DMS53 (cell line): ENCODE measurements at regions not wholly inside any gene's neighbourhood (a gene's known extent, or its start where the extent isn't known, plus 50 kb on each side); places are given as distances from the start of the nearest gene placed in this dataset.
"Not testable (repeated sequence)": the region's sequence is repeated elsewhere in the genome, so short reads cannot be mapped to it uniquely, and the experiment has no call there.

Source experiments
- DNase-seq: peaks from one replicate; lab custom pipeline; 2025; lab: John Stamatoyannopoulos, UW

- no peak for DNase-seq
These were observed 144.2 kb upstream of the RAPGEF2 start for GRCh38 chr4:158958489-158959270.

- DNase-seq: no peak
These were observed 140.5 kb upstream of the RAPGEF2 start for GRCh38 chr4:158962393-158962792.

- not testable (repeated sequence) for DNase-seq
These were observed 139.6 kb upstream of the RAPGEF2 start for GRCh38 chr4:158963282-158963681.

- no peak for DNase-seq
These were observed 138.7 kb upstream of the RAPGEF2 start for GRCh38 chr4:158964114-158964727.

GRCh38 chr4:158964728-158965124 lies 138.2 kb upstream of the RAPGEF2 start:
- DNase-seq: no peak

- no peak for DNase-seq
These were observed 137.7 kb upstream of the RAPGEF2 start for GRCh38 chr4:158965226-158965625.

- no peak for DNase-seq
These were observed 136.8 kb upstream of the RAPGEF2 start for GRCh38 chr4:158966091-158966490.

GRCh38 chr4:158968961-158969360 lies 133.9 kb upstream of the RAPGEF2 start:
- no peak for DNase-seq

GRCh38 chr4:158970812-158971211 lies 132.1 kb upstream of the RAPGEF2 start:
- no peak for DNase-seq

GRCh38 chr4:158974438-158974837 lies 128.4 kb upstream of the RAPGEF2 start:
- DNase-seq: not testable (repeated sequence)

GRCh38 chr4:158980711-158981110 lies 122.2 kb upstream of the RAPGEF2 start:
- not testable (repeated sequence) for DNase-seq

GRCh38 chr4:158991534-158992155 lies 111.2 kb upstream of the RAPGEF2 start:
- DNase-seq: no peak

GRCh38 chr4:158993891-158994290 lies 109.0 kb upstream of the RAPGEF2 start:
- no peak for DNase-seq

- no peak for DNase-seq
These were observed 107.8 kb upstream of the RAPGEF2 start for GRCh38 chr4:158995040-158995439.

GRCh38 chr4:158995965-158996364 lies 106.9 kb upstream of the RAPGEF2 start:
- no peak for DNase-seq

GRCh38 chr4:158996669-158997074 lies 106.2 kb upstream of the RAPGEF2 start:
- peak; percentile 23 for DNase-seq

- no peak for DNase-seq
These were observed 105.1 kb upstream of the RAPGEF2 start for GRCh38 chr4:158997660-158998349.

- DNase-seq: no peak
These were observed 104.3 kb upstream of the RAPGEF2 start for GRCh38 chr4:158998624-158999023.

- no peak for DNase-seq
These were observed 103.7 kb upstream of the RAPGEF2 start for GRCh38 chr4:158999166-158999682.

GRCh38 chr4:158999849-159000248 lies 103.0 kb upstream of the RAPGEF2 start:
- no peak for DNase-seq

- DNase-seq: no peak
These were observed 99.9 kb upstream of the RAPGEF2 start for GRCh38 chr4:159002950-159003349.
